ENCODE measurements at regions not wholly inside any gene's neighbourhood (a gene's known extent, or its start where the extent isn't known, plus 50 kb on each side); places are given as distances from the start of the nearest gene placed in this dataset.

DNA sequence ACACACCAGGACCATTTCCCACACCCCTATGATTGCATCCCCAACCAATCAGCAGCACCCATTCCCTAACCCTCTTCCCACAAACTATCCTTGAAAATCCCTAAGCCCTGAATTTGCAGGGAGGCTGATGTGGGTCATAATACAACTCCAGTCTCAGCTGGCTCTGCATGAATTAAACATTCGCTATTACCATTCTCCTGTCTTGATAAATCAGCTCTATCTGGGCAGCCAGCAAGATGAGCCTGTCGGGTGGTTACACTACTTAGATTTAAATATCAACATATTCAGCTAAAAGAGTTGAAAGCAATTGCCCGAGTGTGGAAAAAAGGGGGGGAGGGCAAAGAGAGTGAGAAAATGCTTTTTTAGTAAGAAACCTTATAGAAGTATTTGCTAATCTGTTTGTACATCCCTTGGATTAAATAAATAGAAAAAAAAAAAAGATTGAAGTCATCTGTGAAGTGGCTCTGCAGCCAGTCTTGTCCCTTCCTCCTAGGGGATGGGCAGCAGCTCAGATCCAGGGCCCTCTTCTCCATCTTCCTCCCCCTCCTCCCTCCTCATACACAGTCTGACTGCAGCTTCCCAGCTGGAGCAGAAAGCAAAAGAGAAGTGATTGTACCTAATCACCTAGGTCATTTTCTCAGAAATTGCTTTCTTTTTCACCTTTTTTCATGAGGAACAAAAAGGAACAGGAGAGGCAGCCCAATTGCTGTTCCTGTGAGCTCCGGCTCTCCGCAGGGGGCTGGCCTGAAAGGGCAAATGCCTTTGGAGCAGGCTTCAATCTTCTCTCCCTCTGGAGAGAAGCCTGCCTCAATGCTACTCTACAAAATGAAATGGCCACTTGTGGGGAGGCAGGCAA is 356.6 kb upstream of the SULF2 start:
- TF ChIP-seq POLR2A (IDR thresholded peaks at IDR 0.05; ENCODE audit: low read depth, low read length) (no peak), TAF1 (IDR thresholded peaks at IDR 0.05; ENCODE audit: borderline replicate concordance, low read depth, low read length) (no peak), POLR2AphosphoS5 (IDR thresholded peaks at IDR 0.05; ENCODE audit: low read depth, low read length) (no peak)
